GM23338 (cell line): ENCODE measurements at regions not wholly inside any gene's neighbourhood (a gene's known extent, or its start where the extent isn't known, plus 50 kb on each side); places are given as distances from the start of the nearest gene placed in this dataset.

ENCODE experiments used
- ATAC-seq: fragments of 200-7000 bp; cut with Tn5 transposase; 3 replicates; pipeline ENCODE4 v1.9.1; 2020
- DNase-seq: peaks from one replicate; pipeline ENCODE4 v3.0.0-alpha.2; 2015; ENCODE audit warnings: low spot score
- H2AFZ ChIP-seq: fragments of 200-600 bp; sonication (generic); 2 replicates; pipeline ENCODE4 v1.8.0; 2016; ENCODE audit warnings: antibody characterized with exemption, mild to moderate bottlenecking, moderate library complexity
- H3F3A ChIP-seq: fragments of 200-600 bp; sonication (generic); replicated peaks from 2 replicates; pipeline ENCODE4 v1.8.0; 2017; ENCODE audit warnings: antibody characterized with exemption, mixed run types, low read depth
- H3K27ac ChIP-seq: fragments of 200-600 bp; sonication (generic); 2 replicates; pipeline ENCODE4 v1.6.1; 2016; ENCODE audit warnings: low read depth
- H3K27me3 ChIP-seq: fragments of 200-600 bp; sonication (generic); 2 replicates; pipeline ENCODE4 v1.8.0; 2016; ENCODE audit warnings: mild to moderate bottlenecking, mixed run types, moderate library complexity; ENCODE audit not compliant: insufficient read depth
- H3K36me3 ChIP-seq: fragments of 200-600 bp; sonication (generic); 2 replicates; pipeline ENCODE4 v1.8.0; 2016; ENCODE audit warnings: mild to moderate bottlenecking; ENCODE audit not compliant: insufficient read depth
- H3K4me1 ChIP-seq: fragments of 200-600 bp; sonication (generic); 2 replicates; pipeline ENCODE4 v1.8.0; 2016; ENCODE audit warnings: mild to moderate bottlenecking, moderate library complexity; ENCODE audit not compliant: insufficient read depth
- H3K4me2 ChIP-seq: fragments of 200-600 bp; sonication (generic); 2 replicates; pipeline ENCODE4 v1.7.1; 2017; ENCODE audit warnings: mixed run types
- H3K4me3 ChIP-seq: fragments of 200-600 bp; sonication (generic); 2 replicates; pipeline ENCODE4 v1.6.1; 2016; ENCODE audit warnings: mixed run types
- H3K79me2 ChIP-seq: fragments of 200-600 bp; sonication (generic); replicated peaks from 2 replicates; pipeline ENCODE4 v1.8.0; 2017; ENCODE audit warnings: mild to moderate bottlenecking; ENCODE audit not compliant: insufficient read depth
- H3K9me2 ChIP-seq: fragments of 200-600 bp; sonication (generic); 2 replicates; pipeline ENCODE4 v1.8.0; 2017; ENCODE audit not compliant: insufficient read depth
- H4K20me1 ChIP-seq: fragments of 200-600 bp; sonication (generic); replicated peaks from 2 replicates; pipeline ENCODE4 v1.8.0; 2017; ENCODE audit warnings: mild to moderate bottlenecking; ENCODE audit not compliant: insufficient read depth
- H3K27ac Mint-ChIP-seq: 2 replicates; pipeline ENCODE4 v1.8.0; 2020; ENCODE audit warnings: inconsistent platforms, mild to moderate bottlenecking, moderate library complexity, mixed read lengths
- H3K27me3 Mint-ChIP-seq: 3 replicates; pipeline ENCODE4 v1.8.0; 2022; ENCODE audit warnings: low read depth, mild to moderate bottlenecking, moderate library complexity, mixed read lengths, inconsistent platforms; ENCODE audit not compliant: insufficient read depth, poor library complexity
- H3K36me3 Mint-ChIP-seq: 3 replicates; pipeline ENCODE4 v1.8.0; 2021; ENCODE audit warnings: low read depth, mild to moderate bottlenecking, inconsistent platforms, moderate library complexity, mixed read lengths
- H3K4me1 Mint-ChIP-seq: 3 replicates; pipeline ENCODE4 v1.8.0; 2020; ENCODE audit warnings: mild to moderate bottlenecking, inconsistent platforms, mixed read lengths
- H3K4me3 Mint-ChIP-seq: 3 replicates; pipeline ENCODE4 v1.8.0; 2021; ENCODE audit warnings: moderate library complexity, mild to moderate bottlenecking, inconsistent platforms, mixed read lengths
- H3K9me3 Mint-ChIP-seq: 3 replicates; pipeline ENCODE4 v1.8.0; 2020; ENCODE audit warnings: moderate library complexity, mild to moderate bottlenecking, inconsistent platforms, mixed read lengths
- CREB1 ChIP-seq: fragments of 250-450 bp; sonication (Bioruptor Pico); IDR thresholded peaks from 2 replicates; pipeline ENCODE4 v1.5.0; 2020; ENCODE audit warnings: low read depth, mild to moderate bottlenecking, moderate library complexity
- JUNB ChIP-seq: IDR thresholded peaks from one replicate; pipeline ENCODE4 v1.6.1; 2016; ENCODE audit warnings: antibody characterized with exemption; ENCODE audit not compliant: unreplicated experiment
- NANOG ChIP-seq: IDR thresholded peaks from 2 replicates; pipeline ENCODE4 v1.6.1; 2016; ENCODE audit warnings: antibody characterized with exemption, borderline replicate concordance
- POLR2AphosphoS5 ChIP-seq: IDR thresholded peaks from 2 replicates; pipeline ENCODE4 v1.6.1; 2016; ENCODE audit warnings: antibody characterized with exemption, low read depth
- STAT1 ChIP-seq: IDR thresholded peaks from one replicate; pipeline ENCODE4 v1.6.1; 2016; ENCODE audit warnings: antibody characterized with exemption; ENCODE audit not compliant: unreplicated experiment
- TF ChIP-seq, protein P1 (sequence below), 2 experiments: fragments of 200-600 bp in 1 of 2; sonication (generic) in 1 of 2; conservative IDR thresholded peaks; 2 replicates each; pipeline versions ENCODE4 v1.5.1 to v1.6.1; 2016 to 2017; ENCODE audit warnings: antibody characterized with exemption in 2 of 2, low read depth in 2 of 2, mild to moderate bottlenecking in 2 of 2, moderate library complexity in 1 of 2
- TF ChIP-seq, protein P2 (sequence below): fragments of 250-450 bp; sonication (Bioruptor Pico); IDR thresholded peaks from 2 replicates; pipeline ENCODE4 v1.5.0; 2020; ENCODE audit warnings: mild to moderate bottlenecking, moderate library complexity

DNA sequence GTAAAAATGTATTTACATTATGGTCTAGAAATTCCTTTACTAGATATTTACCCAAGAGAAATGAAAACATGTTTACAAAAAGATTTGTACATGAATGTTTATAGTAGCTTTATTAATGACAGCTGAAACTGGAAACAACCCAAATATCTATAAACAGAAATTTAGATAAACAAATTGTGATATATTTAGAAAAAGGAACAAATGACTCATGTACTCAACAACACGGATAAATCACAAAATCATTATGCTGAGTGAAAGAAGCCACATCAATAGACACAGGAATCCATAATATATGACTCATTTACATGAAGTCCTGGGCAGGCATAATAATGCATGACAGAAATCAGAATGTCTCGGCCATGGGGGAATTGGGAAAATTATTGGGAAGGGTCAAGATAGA lies 1020.2 kb downstream of the SQOR start:
- Histone ChIP-seq H3K4me3 (no peak overlapping the region), H2AFZ (no peak overlapping the region), H3K4me1 (no peaks in the 10 kb centered on the region), H3K9me2 (no peaks in the 10 kb centered on the region), H4K20me1 (no peaks in the 10 kb centered on the region), H3K27ac (no peak overlapping the region), H3K4me2 (no peak overlapping the region), H3K36me3 (no peaks in the 10 kb centered on the region), H3K79me2 (no peaks in the 10 kb centered on the region), H3K27me3 (no peaks in the 10 kb centered on the region), H3F3A (no peaks in the 10 kb centered on the region)
- H3K36me3 Mint-ChIP-seq = no peaks in the 10 kb centered on the region
- ATAC-seq (no peak), DNase-seq (no peak)
- no peaks in the 10 kb centered on the region for H3K27me3 Mint-ChIP-seq
- H3K4me1 Mint-ChIP-seq = no peaks in the 10 kb centered on the region
- H3K4me3 Mint-ChIP-seq = no peak overlapping the region
- TF ChIP-seq CREB1 (CRISPR knock-in tag) (no peak), NANOG (no peak), JUNB (no peak), STAT1 (no peak), POLR2AphosphoS5 (no peak)
- TF ChIP-seq, protein P1, sequence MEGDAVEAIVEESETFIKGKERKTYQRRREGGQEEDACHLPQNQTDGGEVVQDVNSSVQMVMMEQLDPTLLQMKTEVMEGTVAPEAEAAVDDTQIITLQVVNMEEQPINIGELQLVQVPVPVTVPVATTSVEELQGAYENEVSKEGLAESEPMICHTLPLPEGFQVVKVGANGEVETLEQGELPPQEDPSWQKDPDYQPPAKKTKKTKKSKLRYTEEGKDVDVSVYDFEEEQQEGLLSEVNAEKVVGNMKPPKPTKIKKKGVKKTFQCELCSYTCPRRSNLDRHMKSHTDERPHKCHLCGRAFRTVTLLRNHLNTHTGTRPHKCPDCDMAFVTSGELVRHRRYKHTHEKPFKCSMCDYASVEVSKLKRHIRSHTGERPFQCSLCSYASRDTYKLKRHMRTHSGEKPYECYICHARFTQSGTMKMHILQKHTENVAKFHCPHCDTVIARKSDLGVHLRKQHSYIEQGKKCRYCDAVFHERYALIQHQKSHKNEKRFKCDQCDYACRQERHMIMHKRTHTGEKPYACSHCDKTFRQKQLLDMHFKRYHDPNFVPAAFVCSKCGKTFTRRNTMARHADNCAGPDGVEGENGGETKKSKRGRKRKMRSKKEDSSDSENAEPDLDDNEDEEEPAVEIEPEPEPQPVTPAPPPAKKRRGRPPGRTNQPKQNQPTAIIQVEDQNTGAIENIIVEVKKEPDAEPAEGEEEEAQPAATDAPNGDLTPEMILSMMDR (conservative IDR thresholded peaks at IDR 0.05; ENCODE audit: low read depth in 2 of 2) = no peak
- TF ChIP-seq, protein P2, sequence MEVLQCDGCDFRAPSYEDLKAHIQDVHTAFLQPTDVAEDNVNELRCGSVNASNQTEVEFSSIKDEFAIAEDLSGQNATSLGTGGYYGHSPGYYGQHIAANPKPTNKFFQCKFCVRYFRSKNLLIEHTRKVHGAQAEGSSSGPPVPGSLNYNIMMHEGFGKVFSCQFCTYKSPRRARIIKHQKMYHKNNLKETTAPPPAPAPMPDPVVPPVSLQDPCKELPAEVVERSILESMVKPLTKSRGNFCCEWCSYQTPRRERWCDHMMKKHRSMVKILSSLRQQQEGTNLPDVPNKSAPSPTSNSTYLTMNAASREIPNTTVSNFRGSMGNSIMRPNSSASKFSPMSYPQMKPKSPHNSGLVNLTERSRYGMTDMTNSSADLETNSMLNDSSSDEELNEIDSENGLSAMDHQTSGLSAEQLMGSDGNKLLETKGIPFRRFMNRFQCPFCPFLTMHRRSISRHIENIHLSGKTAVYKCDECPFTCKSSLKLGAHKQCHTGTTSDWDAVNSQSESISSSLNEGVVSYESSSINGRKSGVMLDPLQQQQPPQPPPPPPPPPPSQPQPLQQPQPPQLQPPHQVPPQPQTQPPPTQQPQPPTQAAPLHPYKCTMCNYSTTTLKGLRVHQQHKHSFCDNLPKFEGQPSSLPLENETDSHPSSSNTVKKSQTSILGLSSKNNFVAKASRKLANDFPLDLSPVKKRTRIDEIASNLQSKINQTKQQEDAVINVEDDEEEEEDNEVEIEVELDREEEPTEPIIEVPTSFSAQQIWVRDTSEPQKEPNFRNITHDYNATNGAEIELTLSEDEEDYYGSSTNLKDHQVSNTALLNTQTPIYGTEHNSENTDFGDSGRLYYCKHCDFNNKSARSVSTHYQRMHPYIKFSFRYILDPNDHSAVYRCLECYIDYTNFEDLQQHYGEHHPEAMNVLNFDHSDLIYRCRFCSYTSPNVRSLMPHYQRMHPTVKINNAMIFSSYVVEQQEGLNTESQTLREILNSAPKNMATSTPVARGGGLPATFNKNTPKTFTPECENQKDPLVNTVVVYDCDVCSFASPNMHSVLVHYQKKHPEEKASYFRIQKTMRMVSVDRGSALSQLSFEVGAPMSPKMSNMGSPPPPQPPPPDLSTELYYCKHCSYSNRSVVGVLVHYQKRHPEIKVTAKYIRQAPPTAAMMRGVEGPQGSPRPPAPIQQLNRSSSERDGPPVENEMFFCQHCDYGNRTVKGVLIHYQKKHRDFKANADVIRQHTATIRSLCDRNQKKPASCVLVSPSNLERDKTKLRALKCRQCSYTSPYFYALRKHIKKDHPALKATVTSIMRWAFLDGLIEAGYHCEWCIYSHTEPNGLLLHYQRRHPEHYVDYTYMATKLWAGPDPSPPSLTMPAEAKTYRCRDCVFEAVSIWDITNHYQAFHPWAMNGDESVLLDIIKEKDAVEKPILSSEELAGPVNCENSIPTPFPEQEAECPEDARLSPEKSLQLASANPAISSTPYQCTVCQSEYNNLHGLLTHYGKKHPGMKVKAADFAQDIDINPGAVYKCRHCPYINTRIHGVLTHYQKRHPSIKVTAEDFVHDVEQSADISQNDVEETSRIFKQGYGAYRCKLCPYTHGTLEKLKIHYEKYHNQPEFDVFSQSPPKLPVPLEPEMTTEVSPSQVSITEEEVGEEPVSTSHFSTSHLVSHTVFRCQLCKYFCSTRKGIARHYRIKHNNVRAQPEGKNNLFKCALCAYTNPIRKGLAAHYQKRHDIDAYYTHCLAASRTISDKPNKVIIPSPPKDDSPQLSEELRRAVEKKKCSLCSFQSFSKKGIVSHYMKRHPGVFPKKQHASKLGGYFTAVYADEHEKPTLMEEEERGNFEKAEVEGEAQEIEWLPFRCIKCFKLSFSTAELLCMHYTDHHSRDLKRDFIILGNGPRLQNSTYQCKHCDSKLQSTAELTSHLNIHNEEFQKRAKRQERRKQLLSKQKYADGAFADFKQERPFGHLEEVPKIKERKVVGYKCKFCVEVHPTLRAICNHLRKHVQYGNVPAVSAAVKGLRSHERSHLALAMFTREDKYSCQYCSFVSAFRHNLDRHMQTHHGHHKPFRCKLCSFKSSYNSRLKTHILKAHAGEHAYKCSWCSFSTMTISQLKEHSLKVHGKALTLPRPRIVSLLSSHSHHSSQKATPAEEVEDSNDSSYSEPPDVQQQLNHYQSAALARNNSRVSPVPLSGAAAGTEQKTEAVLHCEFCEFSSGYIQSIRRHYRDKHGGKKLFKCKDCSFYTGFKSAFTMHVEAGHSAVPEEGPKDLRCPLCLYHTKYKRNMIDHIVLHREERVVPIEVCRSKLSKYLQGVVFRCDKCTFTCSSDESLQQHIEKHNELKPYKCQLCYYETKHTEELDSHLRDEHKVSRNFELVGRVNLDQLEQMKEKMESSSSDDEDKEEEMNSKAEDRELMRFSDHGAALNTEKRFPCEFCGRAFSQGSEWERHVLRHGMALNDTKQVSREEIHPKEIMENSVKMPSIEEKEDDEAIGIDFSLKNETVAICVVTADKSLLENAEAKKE (CRISPR knock-in tag) = no peak
- H3K27ac Mint-ChIP-seq = no peak overlapping the region
- peaks cover 55% of the 10 kb centered on the region for H3K9me3 Mint-ChIP-seq
